ENCODE measurements at regions not wholly inside any gene's neighbourhood (a gene's known extent, or its start where the extent isn't known, plus 50 kb on each side); places are given as distances from the start of the nearest gene placed in this dataset.

- no peak overlapping the region for H3K27ac Mint-ChIP-seq
- no peaks in the 10 kb centered on the region for H3K27me3 Mint-ChIP-seq
- no peaks in the 10 kb centered on the region for H3K36me3 Mint-ChIP-seq
- no peak overlapping the region for H3K4me3 Mint-ChIP-seq
- H3K4me1 Mint-ChIP-seq = no peaks in the 10 kb centered on the region
- DNase-seq = no peak
- H3K9me3 Mint-ChIP-seq = peaks cover 3% of the 10 kb centered on the region
Observed at GRCh38 chr13:70905035-70905434, 796.8 kb upstream of the KLHL1 start.

GRCh38 chr13:70896136-70896535, 787.9 kb upstream of the KLHL1 start:
- Mint-ChIP-seq H3K4me3 (no peak overlapping the region), H3K9me3 (no peaks in the 10 kb centered on the region), H3K27ac (no peak overlapping the region), H3K36me3 (no peaks in the 10 kb centered on the region), H3K27me3 (no peaks in the 10 kb centered on the region), H3K4me1 (no peaks in the 10 kb centered on the region)
- no peak for DNase-seq

GRCh38 chr13:70895599-70895998, 787.3 kb upstream of the KLHL1 start:
- no peaks in the 10 kb centered on the region for H3K4me1 Mint-ChIP-seq
- H3K36me3 Mint-ChIP-seq = no peaks in the 10 kb centered on the region
- no peak overlapping the region for H3K4me3 Mint-ChIP-seq
- H3K27ac Mint-ChIP-seq = no peak overlapping the region
- no peaks in the 10 kb centered on the region for H3K27me3 Mint-ChIP-seq
- DNase-seq = no peak
- no peaks in the 10 kb centered on the region for H3K9me3 Mint-ChIP-seq

GRCh38 chr13:70894258-70894657, 786.0 kb upstream of the KLHL1 start:
- no peak overlapping the region for H3K27ac Mint-ChIP-seq
- H3K27me3 Mint-ChIP-seq = no peaks in the 10 kb centered on the region
- no peak overlapping the region for H3K4me3 Mint-ChIP-seq
- H3K36me3 Mint-ChIP-seq = no peaks in the 10 kb centered on the region
- no peaks in the 10 kb centered on the region for H3K9me3 Mint-ChIP-seq
- no peak for DNase-seq
- H3K4me1 Mint-ChIP-seq = no peaks in the 10 kb centered on the region

GRCh38 chr13:70893832-70894231, 785.6 kb upstream of the KLHL1 start:
- Mint-ChIP-seq H3K9me3 (no peaks in the 10 kb centered on the region), H3K27ac (no peak overlapping the region), H3K27me3 (no peaks in the 10 kb centered on the region), H3K36me3 (no peaks in the 10 kb centered on the region), H3K4me1 (no peaks in the 10 kb centered on the region), H3K4me3 (no peak overlapping the region)
- DNase-seq = no peak

- Mint-ChIP-seq H3K27ac (no peak overlapping the region), H3K9me3 (peaks cover 2% of the 10 kb centered on the region), H3K36me3 (no peaks in the 10 kb centered on the region), H3K4me1 (no peaks in the 10 kb centered on the region), H3K27me3 (no peaks in the 10 kb centered on the region), H3K4me3 (no peak overlapping the region)
- DNase-seq = no peak
Observed at GRCh38 chr13:70890289-70890688, 782.0 kb upstream of the KLHL1 start.

GRCh38 chr13:70889163-70889562, 780.9 kb upstream of the KLHL1 start:
- peaks cover 2% of the 10 kb centered on the region for H3K9me3 Mint-ChIP-seq
- H3K27me3 Mint-ChIP-seq = no peaks in the 10 kb centered on the region
- no peaks in the 10 kb centered on the region for H3K4me1 Mint-ChIP-seq
- H3K4me3 Mint-ChIP-seq = no peak overlapping the region
- no peaks in the 10 kb centered on the region for H3K36me3 Mint-ChIP-seq
- no peak overlapping the region for H3K27ac Mint-ChIP-seq
- DNase-seq = no peak

GRCh38 chr13:70884196-70884595, 775.9 kb upstream of the KLHL1 start:
- no peaks in the 10 kb centered on the region for H3K36me3 Mint-ChIP-seq
- no peak overlapping the region for H3K27ac Mint-ChIP-seq
- no peaks in the 10 kb centered on the region for H3K27me3 Mint-ChIP-seq
- H3K9me3 Mint-ChIP-seq = peaks cover 2% of the 10 kb centered on the region
- no peak for DNase-seq
- no peak overlapping the region for H3K4me3 Mint-ChIP-seq
- H3K4me1 Mint-ChIP-seq = no peaks in the 10 kb centered on the region

GRCh38 chr13:70874636-70875035, 766.4 kb upstream of the KLHL1 start:
- Mint-ChIP-seq H3K4me1 (no peaks in the 10 kb centered on the region), H3K4me3 (no peak overlapping the region), H3K36me3 (no peaks in the 10 kb centered on the region), H3K27me3 (no peaks in the 10 kb centered on the region), H3K27ac (no peak overlapping the region), H3K9me3 (peaks cover 3% of the 10 kb centered on the region)
- DNase-seq = no peak

- H3K36me3 Mint-ChIP-seq = no peaks in the 10 kb centered on the region
- no peaks in the 10 kb centered on the region for H3K4me1 Mint-ChIP-seq
- H3K27ac Mint-ChIP-seq = no peak overlapping the region
- no peak for DNase-seq
- H3K9me3 Mint-ChIP-seq = peaks cover 2% of the 10 kb centered on the region
- H3K27me3 Mint-ChIP-seq = no peaks in the 10 kb centered on the region
- no peak overlapping the region for H3K4me3 Mint-ChIP-seq
Observed at GRCh38 chr13:70864731-70865130, 756.5 kb upstream of the KLHL1 start.

GRCh38 chr13:70856711-70857110, 748.5 kb upstream of the KLHL1 start:
- Mint-ChIP-seq H3K4me3 (no peak overlapping the region), H3K27me3 (no peaks in the 10 kb centered on the region), H3K4me1 (no peaks in the 10 kb centered on the region), H3K9me3 (peaks cover 2% of the 10 kb centered on the region), H3K27ac (no peak overlapping the region), H3K36me3 (no peaks in the 10 kb centered on the region)
- no peak for DNase-seq

- Mint-ChIP-seq H3K36me3 (no peaks in the 10 kb centered on the region), H3K9me3 (peaks cover under 1% of the 10 kb centered on the region), H3K4me1 (no peaks in the 10 kb centered on the region), H3K4me3 (no peak overlapping the region), H3K27ac (no peak overlapping the region), H3K27me3 (no peaks in the 10 kb centered on the region)
- no peak for DNase-seq
Observed at GRCh38 chr13:70856025-70856424, 747.8 kb upstream of the KLHL1 start.

- Mint-ChIP-seq H3K36me3 (no peaks in the 10 kb centered on the region), H3K4me3 (no peak overlapping the region), H3K9me3 (peaks cover 2% of the 10 kb centered on the region), H3K27ac (no peak overlapping the region), H3K27me3 (no peaks in the 10 kb centered on the region), H3K4me1 (no peaks in the 10 kb centered on the region)
- no peak for DNase-seq
Observed at GRCh38 chr13:70849222-70849621, 741.0 kb upstream of the KLHL1 start.

GRCh38 chr13:70844391-70845108, 736.3 kb upstream of the KLHL1 start:
- DNase-seq = no peak
- Mint-ChIP-seq H3K4me1 (no peaks in the 10 kb centered on the region), H3K4me3 (no peak overlapping the region), H3K27me3 (no peaks in the 10 kb centered on the region), H3K9me3 (peaks cover 2% of the 10 kb centered on the region), H3K36me3 (no peaks in the 10 kb centered on the region), H3K27ac (no peak overlapping the region)

GRCh38 chr13:70842062-70842644, 733.9 kb upstream of the KLHL1 start:
- Mint-ChIP-seq H3K27me3 (no peaks in the 10 kb centered on the region), H3K4me3 (no peak overlapping the region), H3K36me3 (no peaks in the 10 kb centered on the region), H3K9me3 (peaks cover 2% of the 10 kb centered on the region), H3K27ac (no peak overlapping the region), H3K4me1 (no peaks in the 10 kb centered on the region)
- DNase-seq = no peak
